ENCODE measurements at regions not wholly inside any gene's neighbourhood (a gene's known extent, or its start where the extent isn't known, plus 50 kb on each side); places are given as distances from the start of the nearest gene placed in this dataset.

GRCh38 chr18:75654386-75654785 lies 226.9 kb upstream of the SMIM21 start:
- no peak for DNase-seq

- no peak for DNase-seq
Measured at GRCh38 chr18:75652528-75652927, 225.0 kb upstream of the SMIM21 start.

GRCh38 chr18:75644871-75645270 lies 217.4 kb upstream of the SMIM21 start:
- DNase-seq, result no peak

- no peak for DNase-seq
Measured at GRCh38 chr18:75643083-75643482, 215.6 kb upstream of the SMIM21 start.

GRCh38 chr18:75639472-75639831 lies 211.9 kb upstream of the SMIM21 start:
- DNase-seq, result no peak

- DNase-seq, result no peak
Measured at GRCh38 chr18:75638776-75639471, 211.4 kb upstream of the SMIM21 start.

GRCh38 chr18:75638223-75638775 lies 210.8 kb upstream of the SMIM21 start:
- no peak for DNase-seq

- no peak for DNase-seq
Measured at GRCh38 chr18:75635096-75635495, 207.6 kb upstream of the SMIM21 start.

- DNase-seq, result no peak
Measured at GRCh38 chr18:75625966-75626365, 198.5 kb upstream of the SMIM21 start.

GRCh38 chr18:75624869-75625268 lies 197.4 kb upstream of the SMIM21 start:
- no peak for DNase-seq

- DNase-seq, result no peak
Measured at GRCh38 chr18:75621818-75622217, 194.3 kb upstream of the SMIM21 start.

GRCh38 chr18:75618146-75618545 lies 190.6 kb upstream of the SMIM21 start:
- no peak for DNase-seq

- no peak for DNase-seq
Measured at GRCh38 chr18:75612456-75612855, 185.0 kb upstream of the SMIM21 start.

- no peak for DNase-seq
Measured at GRCh38 chr18:75607701-75608100, 180.2 kb upstream of the SMIM21 start.

GRCh38 chr18:75592527-75592926 lies 165.0 kb upstream of the SMIM21 start:
- no peak for DNase-seq

GRCh38 chr18:75588412-75588811 lies 160.9 kb upstream of the SMIM21 start:
- DNase-seq, result no peak

- no peak for DNase-seq
Measured at GRCh38 chr18:75587131-75587530, 159.6 kb upstream of the SMIM21 start.

- DNase-seq, result no peak
Measured at GRCh38 chr18:75586130-75586889, 158.8 kb upstream of the SMIM21 start.

GRCh38 chr18:75582940-75583339 lies 155.4 kb upstream of the SMIM21 start:
- no peak for DNase-seq

GRCh38 chr18:75582406-75582821 lies 154.9 kb upstream of the SMIM21 start:
- no peak for DNase-seq

- no peak for DNase-seq
Measured at GRCh38 chr18:75581336-75582131, 154.0 kb upstream of the SMIM21 start.

- DNase-seq, result no peak
Measured at GRCh38 chr18:75574187-75574586, 146.7 kb upstream of the SMIM21 start.

GRCh38 chr18:75563150-75563549 lies 135.6 kb upstream of the SMIM21 start:
- no peak for DNase-seq

Measured in CD4-positive, alpha-beta T cell treated with Interleukin-10 for 1 hour (primary cell).